DND-41 (cell line): ENCODE measurements at regions not wholly inside any gene's neighbourhood (a gene's known extent, or its start where the extent isn't known, plus 50 kb on each side); places are given as distances from the start of the nearest gene placed in this dataset.

Source experiments
- ATAC-seq: fragments of 200-7000 bp; cut with Tn5 transposase; 3 replicates; pipeline ENCODE4 v1.9.1; 2021; ENCODE audit warnings: low read depth; ENCODE audit not compliant: insufficient read depth
- DNase-seq: peaks from one replicate; pipeline ENCODE4 v3.0.0-alpha.2; 2020
- H2AFZ ChIP-seq: 2 replicates; pipeline ENCODE4 v1.6.0; 2012; ENCODE audit warnings: low read depth, low read length
- H3K27ac ChIP-seq: 2 replicates; pipeline ENCODE4 v1.5.1; 2012; ENCODE audit warnings: low read length, inconsistent platforms
- H3K27me3 ChIP-seq: fragments of 200-600 bp; sonication (generic); 2 replicates; pipeline ENCODE4 v1.6.0; 2012; ENCODE audit warnings: low read length, mild to moderate bottlenecking, inconsistent platforms; ENCODE audit not compliant: insufficient read depth, poor library complexity
- H3K36me3 ChIP-seq: 2 replicates; pipeline ENCODE4 v1.5.1; 2012; ENCODE audit warnings: low read length, inconsistent platforms; ENCODE audit not compliant: insufficient read depth
- H3K4me1 ChIP-seq: 2 replicates; pipeline ENCODE4 v1.5.1; 2012; ENCODE audit warnings: mild to moderate bottlenecking, low read length; ENCODE audit not compliant: insufficient read depth
- H3K4me2 ChIP-seq: 2 replicates; pipeline ENCODE4 v1.6.0; 2012; ENCODE audit warnings: mild to moderate bottlenecking, moderate library complexity, low read length, inconsistent platforms; ENCODE audit not compliant: insufficient read depth
- H3K4me3 ChIP-seq, 2 experiments: fragments of 200-600 bp in 1 of 2; shearing (Covaris generic) in 1 of 2; 2 replicates each; pipeline ENCODE4 v1.5.1; 2012 to 2016; ENCODE audit warnings: inconsistent platforms in 2 of 2, low read length in 2 of 2, mild to moderate bottlenecking in 2 of 2, low read depth in 1 of 2, moderate library complexity in 1 of 2
- H3K79me2 ChIP-seq: 2 replicates; pipeline ENCODE4 v1.6.0; 2012; ENCODE audit warnings: low read length, inconsistent platforms; ENCODE audit not compliant: insufficient read depth
- H3K9ac ChIP-seq: 2 replicates; pipeline ENCODE4 v1.6.0; 2012; ENCODE audit warnings: low read depth, mild to moderate bottlenecking, inconsistent platforms, low read length, moderate library complexity
- H3K9me3 ChIP-seq: 2 replicates; pipeline ENCODE4 v1.5.1; 2012; ENCODE audit warnings: low read length, moderate library complexity, mild to moderate bottlenecking, inconsistent platforms; ENCODE audit not compliant: insufficient read depth, severe bottlenecking
- H4K20me1 ChIP-seq: 2 replicates; pipeline ENCODE4 v1.6.0; 2012; ENCODE audit warnings: low read length; ENCODE audit not compliant: insufficient read depth
- CTCF ChIP-seq: IDR thresholded peaks from 2 replicates; pipeline ENCODE4 v1.5.1; 2012; ENCODE audit warnings: borderline replicate concordance, low read length, moderate library complexity, mild to moderate bottlenecking; ENCODE audit not compliant: poor library complexity, severe bottlenecking; ENCODE audit errors: extremely low read depth
- EZH2 ChIP-seq: IDR thresholded peaks from 3 replicates; pipeline ENCODE4 v1.6.1; 2012; ENCODE audit warnings: borderline replicate concordance, low read depth, mild to moderate bottlenecking, moderate library complexity, low read length, inconsistent platforms; ENCODE audit not compliant: severe bottlenecking

GRCh38 chr6:142627474-142627873 is 317.5 kb downstream of the HIVEP2 start:
- Histone ChIP-seq H3K27ac (no peak overlapping the region), H3K4me3 (no peak overlapping the region), H3K9ac (no peak overlapping the region), H3K9me3 (no peaks in the 10 kb centered on the region), H2AFZ (no peak overlapping the region), H3K4me2 (no peak overlapping the region), H3K4me1 (peaks cover 9% of the 10 kb centered on the region; the same call in 1 of the 2 replicates), H3K36me3 (no peaks in the 10 kb centered on the region), H4K20me1 (no peaks in the 10 kb centered on the region), H3K27me3 (no peaks in the 10 kb centered on the region), H3K79me2 (no peaks in the 10 kb centered on the region)
- DNase-seq (peak; percentile 5), ATAC-seq (peak; percentile 56; the same call in 2 of the 3 replicates)
- no peak for TF ChIP-seq CTCF
- no peak for TF ChIP-seq EZH2

DNA sequence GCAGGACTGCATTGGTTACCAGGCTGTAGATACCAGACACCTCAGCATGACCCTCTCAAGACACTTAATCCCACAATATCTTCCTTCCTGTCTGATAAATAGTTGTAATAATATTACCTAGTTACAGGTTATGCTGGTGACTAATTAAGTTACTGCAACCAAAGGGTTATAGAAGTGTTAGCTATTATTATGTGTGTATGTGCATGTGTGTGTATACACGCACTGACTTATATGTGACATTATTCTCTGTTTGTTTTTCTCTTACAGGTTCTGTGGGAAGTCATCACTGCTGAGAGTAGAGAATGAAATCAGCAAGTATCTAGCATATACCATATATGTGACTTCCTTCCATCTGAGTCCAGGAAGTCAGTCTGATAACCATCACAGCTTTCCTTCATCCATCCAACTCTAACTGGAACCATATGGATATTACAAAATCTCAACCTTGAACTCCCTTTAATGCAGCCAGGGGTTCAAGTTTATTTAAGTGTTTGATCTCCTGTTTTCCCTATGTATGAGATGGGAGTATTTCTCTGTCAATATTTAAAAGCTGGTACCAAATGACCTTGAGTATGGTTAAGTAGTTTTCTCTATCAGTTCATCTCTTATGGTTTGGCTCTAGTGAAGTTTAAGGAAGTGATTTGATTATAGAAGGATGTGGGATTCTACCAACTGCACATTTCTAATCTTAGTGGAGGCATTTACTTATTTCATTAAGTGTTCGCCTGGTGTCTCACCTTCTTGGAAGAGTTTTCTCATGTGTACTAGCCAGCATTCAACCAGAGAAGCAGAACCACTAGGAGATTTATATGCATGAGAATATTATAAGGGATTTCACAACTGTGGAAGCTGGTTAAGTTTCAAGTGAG is 313.2 kb downstream of the HIVEP2 start:
- Histone ChIP-seq H3K27me3 (no peaks in the 10 kb centered on the region), H2AFZ (no peak overlapping the region), H3K79me2 (no peaks in the 10 kb centered on the region), H3K4me3 (no peak overlapping the region), H3K9ac (no peak overlapping the region), H3K9me3 (no peaks in the 10 kb centered on the region), H3K4me1 (peaks cover 9% of the 10 kb centered on the region; the same call in 1 of the 2 replicates), H4K20me1 (no peaks in the 10 kb centered on the region), H3K4me2 (no peak overlapping the region), H3K27ac (no peak overlapping the region), H3K36me3 (no peaks in the 10 kb centered on the region)
- no peak for DNase-seq
- peak; percentile 40; the same call in 2 of the 3 replicates for ATAC-seq
- no peak for TF ChIP-seq CTCF
- no peak for TF ChIP-seq EZH2

GRCh38 chr6:142633317-142633716 is 311.7 kb downstream of the HIVEP2 start:
- H3K27ac ChIP-seq, result no peak overlapping the region
- no peak overlapping the region for H2AFZ ChIP-seq
- H3K9me3 ChIP-seq, result no peaks in the 10 kb centered on the region
- no peaks in the 10 kb centered on the region for H3K27me3 ChIP-seq
- no peak overlapping the region for H3K9ac ChIP-seq
- H3K4me2 ChIP-seq, result no peak overlapping the region
- no peak for DNase-seq
- H4K20me1 ChIP-seq, result no peaks in the 10 kb centered on the region
- TF ChIP-seq EZH2, result no peak
- TF ChIP-seq CTCF, result no peak
- peaks cover 9% of the 10 kb centered on the region; the same call in 1 of the 2 replicates for H3K4me1 ChIP-seq
- ATAC-seq, result no peak
- no peaks in the 10 kb centered on the region for H3K79me2 ChIP-seq
- H3K4me3 ChIP-seq, result no peak overlapping the region
- no peaks in the 10 kb centered on the region for H3K36me3 ChIP-seq
